OCI-LY1 (cell line): ENCODE measurements at regions not wholly inside any gene's neighbourhood (a gene's known extent, or its start where the extent isn't known, plus 50 kb on each side); places are given as distances from the start of the nearest gene placed in this dataset.

ENCODE experiments used
- H2AFZ ChIP-seq: fragments of 200-600 bp; sonication (generic), shearing (Covaris generic); 2 replicates; pipeline ENCODE4 v1.6.0; 2014; ENCODE audit warnings: antibody characterized with exemption, mild to moderate bottlenecking, low read length
- H3F3A ChIP-seq: fragments of 200-600 bp; sonication (generic), shearing (Covaris generic); 2 replicates; pipeline ENCODE4 v1.6.0; 2014; ENCODE audit warnings: mild to moderate bottlenecking, antibody characterized with exemption, low read length, moderate library complexity; ENCODE audit not compliant: insufficient read depth
- H3K27ac ChIP-seq: fragments of 200-600 bp; sonication (generic); 2 replicates; pipeline ENCODE4 v1.5.1; 2014; ENCODE audit warnings: low read length, mixed run types, mild to moderate bottlenecking, low read depth; ENCODE audit not compliant: poor library complexity, severe bottlenecking
- H3K27me3 ChIP-seq: fragments of 200-600 bp; sonication (generic); 2 replicates; pipeline ENCODE4 v1.6.0; 2014; ENCODE audit warnings: antibody characterized with exemption, mild to moderate bottlenecking, low read length, moderate library complexity; ENCODE audit not compliant: insufficient read depth
- H3K36me3 ChIP-seq: fragments of 200-600 bp; sonication (generic); 2 replicates; pipeline ENCODE4 v1.6.1; 2014; ENCODE audit warnings: mild to moderate bottlenecking, antibody characterized with exemption, low read length, moderate library complexity, mixed read lengths; ENCODE audit not compliant: insufficient read depth
- H3K4me1 ChIP-seq: fragments of 200-600 bp; sonication (generic); 2 replicates; pipeline ENCODE4 v1.5.1; 2014; ENCODE audit warnings: mild to moderate bottlenecking, low read length, moderate library complexity; ENCODE audit not compliant: insufficient read depth, severe bottlenecking
- H3K4me2 ChIP-seq: fragments of 200-600 bp; sonication (generic), shearing (Covaris generic); 2 replicates; pipeline ENCODE4 v1.6.1; 2014; ENCODE audit warnings: low read length
- H3K4me3 ChIP-seq: fragments of 200-600 bp; sonication (generic); 2 replicates; pipeline ENCODE4 v1.5.1; 2014; ENCODE audit warnings: low read length, low read depth, mild to moderate bottlenecking, mixed read lengths; ENCODE audit not compliant: poor library complexity, severe bottlenecking
- H3K79me2 ChIP-seq: fragments of 200-600 bp; shearing (Covaris generic); 2 replicates; pipeline ENCODE4 v1.6.1; 2016; ENCODE audit warnings: mixed run types, low read length, mixed read lengths; ENCODE audit not compliant: insufficient read depth
- H3K9ac ChIP-seq: fragments of 200-600 bp; sonication (generic), shearing (Covaris generic); 2 replicates; pipeline ENCODE4 v1.6.1; 2014; ENCODE audit warnings: mild to moderate bottlenecking, low read length, mixed read lengths
- H3K9me2 ChIP-seq: fragments of 200-600 bp; sonication (generic), shearing (Covaris generic); 2 replicates; pipeline ENCODE4 v1.6.1; 2014; ENCODE audit warnings: low read depth, mild to moderate bottlenecking, low read length, mixed read lengths
- H3K9me3 ChIP-seq: fragments of 200-600 bp; shearing (Covaris generic); 2 replicates; pipeline ENCODE4 v1.6.1; 2014; ENCODE audit warnings: low read length, mixed read lengths
- H4K20me1 ChIP-seq: fragments of 200-600 bp; sonication (generic), shearing (Covaris generic); 2 replicates; pipeline ENCODE4 v1.6.0; 2016; ENCODE audit warnings: mild to moderate bottlenecking, low read length; ENCODE audit not compliant: insufficient read depth
- EZH2 ChIP-seq: fragments of 200-600 bp; sonication (generic), shearing (Covaris generic); IDR thresholded peaks from 2 replicates; pipeline ENCODE4 v1.8.0; 2017; ENCODE audit warnings: borderline replicate concordance, mixed run types, mild to moderate bottlenecking, antibody characterized with exemption, low read length, moderate library complexity, mixed read lengths
- TF ChIP-seq, protein P1 (sequence below): fragments of 200-600 bp; sonication (generic), shearing (Covaris generic); IDR thresholded peaks from 2 replicates; pipeline ENCODE4 v1.5.1; 2017; ENCODE audit warnings: mild to moderate bottlenecking, antibody characterized with exemption, low read length, moderate library complexity, mixed read lengths

DNA sequence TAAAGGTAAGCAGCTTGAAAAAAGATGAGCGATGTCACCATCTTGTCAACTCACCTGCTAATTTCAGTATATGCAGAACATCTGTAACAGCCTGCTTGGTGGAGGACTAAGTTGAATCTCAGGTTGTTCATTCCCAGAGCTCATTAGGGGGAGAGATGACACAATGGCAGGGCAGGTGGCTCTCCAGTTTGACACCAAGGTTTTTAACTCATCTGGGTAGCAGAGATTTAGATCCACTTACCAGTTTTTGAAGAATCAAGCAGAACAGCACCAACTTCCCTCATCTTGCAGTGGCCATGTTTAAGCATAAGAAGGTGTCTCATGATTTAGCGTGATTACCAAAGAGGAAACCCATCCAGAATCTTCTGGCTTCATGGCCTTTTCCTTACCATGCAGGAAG, 168.3 kb downstream of the TSHZ3 start:
- Histone ChIP-seq H3K36me3 (no peaks in the 10 kb centered on the region), H3K27ac (no peak overlapping the region), H3K9me2 (no peaks in the 10 kb centered on the region), H4K20me1 (no peaks in the 10 kb centered on the region), H3K4me2 (no peak overlapping the region), H3K9me3 (no peaks in the 10 kb centered on the region), H3K79me2 (no peaks in the 10 kb centered on the region), H3K4me3 (no peak overlapping the region), H3K27me3 (no peaks in the 10 kb centered on the region), H3K4me1 (no peaks in the 10 kb centered on the region), H2AFZ (no peak overlapping the region), H3F3A (no peaks in the 10 kb centered on the region), H3K9ac (no peak overlapping the region)
- TF ChIP-seq, protein P1, sequence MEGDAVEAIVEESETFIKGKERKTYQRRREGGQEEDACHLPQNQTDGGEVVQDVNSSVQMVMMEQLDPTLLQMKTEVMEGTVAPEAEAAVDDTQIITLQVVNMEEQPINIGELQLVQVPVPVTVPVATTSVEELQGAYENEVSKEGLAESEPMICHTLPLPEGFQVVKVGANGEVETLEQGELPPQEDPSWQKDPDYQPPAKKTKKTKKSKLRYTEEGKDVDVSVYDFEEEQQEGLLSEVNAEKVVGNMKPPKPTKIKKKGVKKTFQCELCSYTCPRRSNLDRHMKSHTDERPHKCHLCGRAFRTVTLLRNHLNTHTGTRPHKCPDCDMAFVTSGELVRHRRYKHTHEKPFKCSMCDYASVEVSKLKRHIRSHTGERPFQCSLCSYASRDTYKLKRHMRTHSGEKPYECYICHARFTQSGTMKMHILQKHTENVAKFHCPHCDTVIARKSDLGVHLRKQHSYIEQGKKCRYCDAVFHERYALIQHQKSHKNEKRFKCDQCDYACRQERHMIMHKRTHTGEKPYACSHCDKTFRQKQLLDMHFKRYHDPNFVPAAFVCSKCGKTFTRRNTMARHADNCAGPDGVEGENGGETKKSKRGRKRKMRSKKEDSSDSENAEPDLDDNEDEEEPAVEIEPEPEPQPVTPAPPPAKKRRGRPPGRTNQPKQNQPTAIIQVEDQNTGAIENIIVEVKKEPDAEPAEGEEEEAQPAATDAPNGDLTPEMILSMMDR: no peak
- no peak for TF ChIP-seq EZH2

DNA sequence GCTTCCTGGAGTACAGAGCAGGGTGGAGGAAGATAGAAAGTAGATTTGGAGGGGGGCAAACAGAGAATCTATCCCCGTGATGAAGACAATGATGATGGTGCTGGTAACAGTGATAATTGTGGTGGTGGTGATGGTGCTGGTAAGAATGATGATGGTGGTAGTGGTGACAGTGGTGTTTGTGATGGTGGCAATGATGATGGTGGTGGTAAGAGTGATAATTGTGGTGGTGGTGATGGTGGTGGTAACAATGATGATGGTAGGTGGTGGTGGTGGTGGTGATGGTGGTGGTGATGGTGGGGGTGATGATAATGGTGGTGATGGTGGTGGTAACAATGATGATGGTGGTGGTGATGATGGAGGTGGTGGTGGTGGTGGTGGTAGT, 169.8 kb downstream of the TSHZ3 start:
- TF ChIP-seq, protein P1: no peak
- TF ChIP-seq EZH2: no peak
- H3K4me3 ChIP-seq: no peak overlapping the region
- H3K27me3 ChIP-seq: no peaks in the 10 kb centered on the region
- no peaks in the 10 kb centered on the region for H3K36me3 ChIP-seq
- no peak overlapping the region for H2AFZ ChIP-seq
- H3F3A ChIP-seq: no peaks in the 10 kb centered on the region
- H3K9me2 ChIP-seq: no peaks in the 10 kb centered on the region
- H3K4me1 ChIP-seq: no peaks in the 10 kb centered on the region
- no peak overlapping the region for H3K9ac ChIP-seq
- no peaks in the 10 kb centered on the region for H4K20me1 ChIP-seq
- H3K4me2 ChIP-seq: no peak overlapping the region
- H3K27ac ChIP-seq: no peak overlapping the region
- H3K79me2 ChIP-seq: no peaks in the 10 kb centered on the region
- H3K9me3 ChIP-seq: no peaks in the 10 kb centered on the region

DNA sequence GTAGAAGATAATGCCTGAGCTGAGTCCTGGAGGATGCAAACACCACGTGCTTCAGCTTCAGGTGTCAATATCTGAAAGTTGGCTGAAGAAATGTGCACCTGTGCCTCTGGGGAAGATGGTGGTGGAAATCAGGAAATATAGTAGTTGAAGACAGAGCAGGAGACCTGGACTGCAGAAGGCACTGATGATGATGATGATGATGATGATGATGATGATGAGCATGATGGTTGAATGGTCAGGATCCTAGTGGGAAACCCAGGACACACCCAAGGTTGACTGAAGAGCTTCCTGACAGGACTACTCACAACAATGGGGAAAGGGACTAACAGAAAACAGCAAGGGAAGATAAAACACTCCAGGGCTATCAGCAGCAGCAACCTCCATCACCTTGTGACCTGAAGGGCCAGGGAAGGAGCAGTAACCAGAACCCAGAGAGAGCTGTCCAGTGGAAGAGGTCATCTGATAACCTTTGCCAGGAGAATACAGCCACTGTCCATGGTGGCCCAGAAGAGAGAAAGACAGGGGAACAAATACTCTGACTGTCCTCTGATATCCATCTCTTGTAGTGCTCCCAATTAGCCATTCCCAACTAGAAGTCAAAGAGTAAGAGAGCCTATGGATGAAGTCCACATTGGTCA, 170.3 kb downstream of the TSHZ3 start:
- Histone ChIP-seq H3K9ac (no peak overlapping the region), H3K9me2 (no peaks in the 10 kb centered on the region), H3K9me3 (no peaks in the 10 kb centered on the region), H4K20me1 (no peaks in the 10 kb centered on the region), H3K27me3 (no peaks in the 10 kb centered on the region), H3K79me2 (no peaks in the 10 kb centered on the region), H2AFZ (no peak overlapping the region), H3K4me1 (no peaks in the 10 kb centered on the region), H3K27ac (no peak overlapping the region), H3F3A (no peaks in the 10 kb centered on the region), H3K4me2 (no peak overlapping the region), H3K36me3 (no peaks in the 10 kb centered on the region), H3K4me3 (no peak overlapping the region)
- TF ChIP-seq, protein P1: no peak
